GM12878 (cell line): ENCODE measurements at regions not wholly inside any gene's neighbourhood (a gene's known extent, or its start where the extent isn't known, plus 50 kb on each side); places are given as distances from the start of the nearest gene placed in this dataset.

Experiments
- ATAC-seq: fragments of 200-7000 bp; cut with Tn5 transposase; 3 replicates; pipeline ENCODE4 v1.9.1; 2020; ENCODE audit warnings: mild to moderate bottlenecking, moderate library complexity
- BruUV-seq: library from RNA; stranded (reverse); fragments of 400-500 nt; replicated peaks from 2 replicates; lab custom pipeline; 2021; lab: Mats Ljungman, UMichigan
- CTCF ChIA-PET: fragments of 300-600 bp; sonication (Branson Sonifier 250); formaldehyde crosslinking; extraction: SDS; loops from one replicate; lab custom pipeline; 2021; ENCODE audit warnings: inconsistent platforms; lab: Yijun Ruan, JAX
- POLR2A ChIA-PET: fragments of 350-600 bp; formaldehyde crosslinking; extraction: SDS; loops from one replicate; lab custom pipeline; 2021; ENCODE audit warnings: inconsistent platforms; lab: Charles Lee
- RAD21 ChIA-PET: fragments of 300-600 bp; sonication (Branson Sonifier 250); formaldehyde crosslinking; loops from one replicate; lab custom pipeline; 2023; ENCODE audit warnings: antibody characterized with exemption; ENCODE audit not compliant: unreplicated experiment; lab: Charles Lee
- SMC1A ChIA-PET: fragments of 300-600 bp; sonication (Branson Sonifier 250); formaldehyde crosslinking; loops from one replicate; lab custom pipeline; 2023; ENCODE audit not compliant: unreplicated experiment, uncharacterized antibody; lab: Charles Lee
- DNase-seq: peaks from one replicate; pipeline ENCODE4 v3.0.0-alpha.2; 2011; ENCODE audit warnings: low read depth, low spot score
- FAIRE-seq: peaks from 3 replicates; lab custom pipeline; 2011; peaks lifted over from hg19 to GRCh38; lab: Jason Lieb, UNC
- H2AFZ ChIP-seq: 2 replicates; pipeline ENCODE4 v1.6.0; 2011; ENCODE audit warnings: low read depth, low read length, control low read depth; ENCODE audit not compliant: control insufficient read depth
- H3K27ac ChIP-seq: 2 replicates; pipeline ENCODE4 v1.5.1; 2011; ENCODE audit warnings: control low read depth; ENCODE audit not compliant: control insufficient read depth, insufficient read depth
- H3K27me3 ChIP-seq, 2 experiments: replicated peaks in 1 of 2; 2 replicates each; pipeline versions ENCODE4 v1.6.0 to v1.6.1; 2011; ENCODE audit warnings: low read length in 1 of 2; ENCODE audit not compliant: control insufficient read depth in 2 of 2, insufficient read depth in 2 of 2
- H3K36me3 ChIP-seq, 2 experiments: 2 replicates each; pipeline ENCODE4 v1.5.1; 2011; ENCODE audit warnings: low read length in 1 of 2; ENCODE audit not compliant: control insufficient read depth in 2 of 2, insufficient read depth in 2 of 2
- H3K4me1 ChIP-seq: 2 replicates; pipeline ENCODE4 v1.6.1; 2011; ENCODE audit warnings: mild to moderate bottlenecking, low read length, moderate library complexity, mixed read lengths; ENCODE audit not compliant: control insufficient read depth, insufficient read depth
- H3K4me2 ChIP-seq: 2 replicates; pipeline ENCODE4 v1.6.0; 2011; ENCODE audit warnings: control low read depth; ENCODE audit not compliant: control insufficient read depth, insufficient read depth
- H3K4me3 ChIP-seq: fragments of 200-600 bp; sonication (generic); 2 replicates; pipeline ENCODE4 v1.5.1; 2016
- H3K79me2 ChIP-seq: 2 replicates; pipeline ENCODE4 v1.6.0; 2011; ENCODE audit warnings: low read length; ENCODE audit not compliant: control insufficient read depth, insufficient read depth
- H3K9ac ChIP-seq: 2 replicates; pipeline ENCODE4 v1.8.0; 2011; ENCODE audit warnings: low read length, control low read depth, mixed read lengths; ENCODE audit not compliant: control insufficient read depth, insufficient read depth
- H3K9me3 ChIP-seq: replicated peaks from 3 replicates; pipeline ENCODE4 v1.5.1; 2011; ENCODE audit warnings: mild to moderate bottlenecking, low read length; ENCODE audit not compliant: control insufficient read depth, insufficient read depth
- H4K20me1 ChIP-seq: 2 replicates; pipeline ENCODE4 v1.6.0; 2011; ENCODE audit not compliant: control insufficient read depth, insufficient read depth
- BMI1 ChIP-seq: fragments of 450-650 bp; IDR thresholded peaks from 2 replicates; pipeline ENCODE4 v1.6.1; 2016; ENCODE audit warnings: mild to moderate bottlenecking, moderate library complexity, borderline replicate concordance
- EZH2 ChIP-seq: IDR thresholded peaks from 2 replicates; pipeline ENCODE4 v1.6.1; 2012; ENCODE audit warnings: low read depth, mild to moderate bottlenecking, control low read depth, inconsistent platforms, low read length, borderline replicate concordance; ENCODE audit not compliant: control insufficient read depth
- KLF5 ChIP-seq: fragments of 450-650 bp; IDR thresholded peaks from 2 replicates; pipeline ENCODE4 v1.6.1; 2014; ENCODE audit warnings: mild to moderate bottlenecking; ENCODE audit not compliant: partially characterized antibody
- MEF2B ChIP-seq: fragments of 450-650 bp; IDR thresholded peaks from 2 replicates; pipeline ENCODE4 v1.6.1; 2018; ENCODE audit warnings: mild to moderate bottlenecking, moderate library complexity; ENCODE audit not compliant: partially characterized antibody, poor library complexity, severe bottlenecking
- NR2F1 ChIP-seq: fragments of 450-650 bp; conservative IDR thresholded peaks from 2 replicates; pipeline ENCODE4 v1.6.1; 2017; ENCODE audit warnings: mild to moderate bottlenecking
- POU2F2 ChIP-seq: IDR thresholded peaks from 3 replicates; pipeline ENCODE4 v1.6.1; 2011; ENCODE audit warnings: low read depth, mild to moderate bottlenecking, low read length, borderline replicate concordance
- RCOR1 ChIP-seq: conservative IDR thresholded peaks from 2 replicates; pipeline ENCODE4 v1.6.1; 2012; ENCODE audit warnings: low read depth, low read length, improper control_type of control experiment
- RFX5 ChIP-seq: IDR thresholded peaks from 2 replicates; pipeline ENCODE4 v1.6.1; 2011; ENCODE audit warnings: low read depth, low read length, improper control_type of control experiment
- SREBF1 ChIP-seq: IDR thresholded peaks from 2 replicates; pipeline ENCODE4 v1.6.1; 2012; ENCODE audit warnings: mild to moderate bottlenecking, low read length
- SREBF2 ChIP-seq: IDR thresholded peaks from 2 replicates; pipeline ENCODE4 v1.6.1; 2012; ENCODE audit warnings: mild to moderate bottlenecking, low read length
- SRF ChIP-seq, 2 experiments: IDR thresholded peaks; 2 replicates each; pipeline ENCODE4 v1.6.1; 2011; ENCODE audit warnings: low read depth in 2 of 2, low read length in 2 of 2, mild to moderate bottlenecking in 1 of 2, moderate library complexity in 1 of 2
- STAT1 ChIP-seq: fragments of 450-650 bp; conservative IDR thresholded peaks from 2 replicates; pipeline ENCODE4 v1.6.1; 2014; ENCODE audit warnings: antibody characterized with exemption, mild to moderate bottlenecking
- ZNF217 ChIP-seq: fragments of 450-650 bp; IDR thresholded peaks from 2 replicates; pipeline ENCODE4 v1.6.1; 2017; ENCODE audit warnings: antibody characterized with exemption, mild to moderate bottlenecking
- WGBS: methylation state at CpG from one replicate; pipeline ENCODE4 v1.1.6; 2016; ENCODE audit warnings: low lambda C conversion rate; ENCODE audit not compliant: insufficient replicate concordance, insufficient coverage; ENCODE audit errors: missing lambda C conversion rate; 5-methylcytosine and 5-hydroxymethylcytosine counted together
- in situ Hi-C: fragments of 300-500 bp; cut with MboI; formaldehyde crosslinking; loops from 9 replicates; pipeline ENCODE4 v1.14.3; 2018; ENCODE audit warnings: mixed read lengths
- intact Hi-C: fragments of 100-400 bp; cut with micrococcal nuclease; formaldehyde crosslinking; loops from one replicate; pipeline ENCODE4 v1.14.2; 2022; ENCODE audit not compliant: unreplicated experiment
- TF ChIP-seq, protein P1 (sequence below): fragments of 450-650 bp; formaldehyde crosslinking; IDR thresholded peaks from 2 replicates; pipeline ENCODE4 v1.5.0; 2022; ENCODE audit warnings: mild to moderate bottlenecking, missing genetic modification characterization
- TF ChIP-seq, protein P2 (sequence below): fragments of 450-650 bp; IDR thresholded peaks from 2 replicates; pipeline ENCODE4 v1.6.1; 2018; ENCODE audit warnings: borderline replicate concordance, mild to moderate bottlenecking; ENCODE audit not compliant: partially characterized antibody
- TF ChIP-seq, protein P3 (sequence below): fragments of 450-650 bp; IDR thresholded peaks from 2 replicates; pipeline ENCODE4 v1.6.1; 2016; ENCODE audit warnings: mild to moderate bottlenecking
- TF ChIP-seq, protein P4 (sequence below): IDR thresholded peaks from 2 replicates; pipeline ENCODE4 v1.6.1; 2012; ENCODE audit warnings: low read length, inconsistent platforms

DNA sequence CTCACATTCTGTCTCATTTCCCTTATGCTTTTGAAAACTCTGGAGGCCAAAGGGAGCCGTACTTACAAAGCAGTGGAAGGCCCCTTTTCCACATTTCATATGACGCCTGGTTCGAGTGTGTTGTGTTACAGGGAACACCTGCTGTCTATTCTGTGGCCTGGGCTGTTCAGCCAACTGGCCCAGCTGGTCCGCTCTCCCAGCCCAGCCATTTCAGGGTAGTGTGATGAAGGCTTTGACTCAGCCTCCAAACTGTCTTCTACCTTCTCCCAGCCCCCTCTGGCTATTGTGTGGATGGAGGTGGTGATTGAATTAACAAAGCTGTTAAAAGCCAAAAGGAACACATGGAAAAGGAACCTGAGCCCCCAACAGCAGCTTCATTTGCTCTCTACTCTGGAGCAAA lies 233.8 kb downstream of the ICOS start:
- ChIA-PET SMC1A (no interaction called here), POLR2A (no interaction called here), CTCF (no interaction called here), RAD21 (no interaction called here)
- H2AFZ ChIP-seq = no peak overlapping the region
- H3K9ac ChIP-seq = no peak overlapping the region
- in situ Hi-C loops (no loop called here), intact Hi-C loops (loop anchor here (10.0 kb wide), 2 partner anchors 246 to 686 kb away; no protein-coding TSS in a partner anchor)
- H3K9me3 ChIP-seq = no peaks in the 10 kb centered on the region
- no peaks in the 10 kb centered on the region for H4K20me1 ChIP-seq
- no peak overlapping the region for H3K4me2 ChIP-seq
- peaks cover 0 to 3% of the 10 kb centered on the region in 2 experiments for H3K27me3 ChIP-seq
- no TSS peak for BruUV-seq
- no peak overlapping the region for H3K4me3 ChIP-seq
- no peaks in the 10 kb centered on the region for H3K36me3 ChIP-seq
- no peak overlapping the region for H3K27ac ChIP-seq
- no peaks in the 10 kb centered on the region for H3K79me2 ChIP-seq
- WGBS = 24% methylated on average over 4 of the region's 4 CpGs
- no peak for ATAC-seq
- DNase-seq = no peak
- no peaks in the 10 kb centered on the region for H3K4me1 ChIP-seq
- no peak for FAIRE-seq
- no peak for TF ChIP-seq BMI1
- no peak for TF ChIP-seq SREBF1
- TF ChIP-seq NR2F1 = no peak
- TF ChIP-seq STAT1 = no peak
- TF ChIP-seq SREBF2 = no peak
- no peak for TF ChIP-seq ZNF217
- TF ChIP-seq, protein P1, sequence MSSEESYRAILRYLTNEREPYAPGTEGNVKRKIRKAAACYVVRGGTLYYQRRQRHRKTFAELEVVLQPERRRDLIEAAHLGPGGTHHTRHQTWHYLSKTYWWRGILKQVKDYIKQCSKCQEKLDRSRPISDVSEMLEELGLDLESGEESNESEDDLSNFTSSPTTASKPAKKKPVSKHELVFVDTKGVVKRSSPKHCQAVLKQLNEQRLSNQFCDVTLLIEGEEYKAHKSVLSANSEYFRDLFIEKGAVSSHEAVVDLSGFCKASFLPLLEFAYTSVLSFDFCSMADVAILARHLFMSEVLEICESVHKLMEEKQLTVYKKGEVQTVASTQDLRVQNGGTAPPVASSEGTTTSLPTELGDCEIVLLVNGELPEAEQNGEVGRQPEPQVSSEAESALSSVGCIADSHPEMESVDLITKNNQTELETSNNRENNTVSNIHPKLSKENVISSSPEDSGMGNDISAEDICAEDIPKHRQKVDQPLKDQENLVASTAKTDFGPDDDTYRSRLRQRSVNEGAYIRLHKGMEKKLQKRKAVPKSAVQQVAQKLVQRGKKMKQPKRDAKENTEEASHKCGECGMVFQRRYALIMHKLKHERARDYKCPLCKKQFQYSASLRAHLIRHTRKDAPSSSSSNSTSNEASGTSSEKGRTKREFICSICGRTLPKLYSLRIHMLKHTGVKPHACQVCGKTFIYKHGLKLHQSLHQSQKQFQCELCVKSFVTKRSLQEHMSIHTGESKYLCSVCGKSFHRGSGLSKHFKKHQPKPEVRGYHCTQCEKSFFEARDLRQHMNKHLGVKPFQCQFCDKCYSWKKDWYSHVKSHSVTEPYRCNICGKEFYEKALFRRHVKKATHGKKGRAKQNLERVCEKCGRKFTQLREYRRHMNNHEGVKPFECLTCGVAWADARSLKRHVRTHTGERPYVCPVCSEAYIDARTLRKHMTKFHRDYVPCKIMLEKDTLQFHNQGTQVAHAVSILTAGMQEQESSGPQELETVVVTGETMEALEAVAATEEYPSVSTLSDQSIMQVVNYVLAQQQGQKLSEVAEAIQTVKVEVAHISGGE = no peak
- TF ChIP-seq EZH2 = no peak
- no peak for TF ChIP-seq KLF5
- TF ChIP-seq MEF2B = no peak
- TF ChIP-seq SRF (IDR thresholded peaks at IDR 0.05; ENCODE audit: low read depth in 2 of 2, low read length in 2 of 2) = no peak
- TF ChIP-seq, protein P2, sequence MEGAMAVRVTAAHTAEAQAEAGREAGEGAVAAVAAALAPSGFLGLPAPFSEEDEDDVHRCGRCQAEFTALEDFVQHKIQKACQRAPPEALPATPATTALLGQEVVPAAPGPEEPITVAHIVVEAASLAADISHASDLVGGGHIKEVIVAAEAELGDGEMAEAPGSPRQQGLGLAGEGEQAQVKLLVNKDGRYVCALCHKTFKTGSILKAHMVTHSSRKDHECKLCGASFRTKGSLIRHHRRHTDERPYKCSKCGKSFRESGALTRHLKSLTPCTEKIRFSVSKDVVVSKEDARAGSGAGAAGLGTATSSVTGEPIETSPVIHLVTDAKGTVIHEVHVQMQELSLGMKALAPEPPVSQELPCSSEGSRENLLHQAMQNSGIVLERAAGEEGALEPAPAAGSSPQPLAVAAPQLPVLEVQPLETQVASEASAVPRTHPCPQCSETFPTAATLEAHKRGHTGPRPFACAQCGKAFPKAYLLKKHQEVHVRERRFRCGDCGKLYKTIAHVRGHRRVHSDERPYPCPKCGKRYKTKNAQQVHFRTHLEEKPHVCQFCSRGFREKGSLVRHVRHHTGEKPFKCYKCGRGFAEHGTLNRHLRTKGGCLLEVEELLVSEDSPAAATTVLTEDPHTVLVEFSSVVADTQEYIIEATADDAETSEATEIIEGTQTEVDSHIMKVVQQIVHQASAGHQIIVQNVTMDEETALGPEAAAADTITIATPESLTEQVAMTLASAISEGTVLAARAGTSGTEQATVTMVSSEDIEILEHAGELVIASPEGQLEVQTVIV = no peak
- TF ChIP-seq, protein P3, sequence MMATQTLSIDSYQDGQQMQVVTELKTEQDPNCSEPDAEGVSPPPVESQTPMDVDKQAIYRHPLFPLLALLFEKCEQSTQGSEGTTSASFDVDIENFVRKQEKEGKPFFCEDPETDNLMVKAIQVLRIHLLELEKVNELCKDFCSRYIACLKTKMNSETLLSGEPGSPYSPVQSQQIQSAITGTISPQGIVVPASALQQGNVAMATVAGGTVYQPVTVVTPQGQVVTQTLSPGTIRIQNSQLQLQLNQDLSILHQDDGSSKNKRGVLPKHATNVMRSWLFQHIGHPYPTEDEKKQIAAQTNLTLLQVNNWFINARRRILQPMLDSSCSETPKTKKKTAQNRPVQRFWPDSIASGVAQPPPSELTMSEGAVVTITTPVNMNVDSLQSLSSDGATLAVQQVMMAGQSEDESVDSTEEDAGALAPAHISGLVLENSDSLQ = no peak
- no peak for TF ChIP-seq RCOR1
- TF ChIP-seq RFX5 = no peak
- TF ChIP-seq, protein P4, sequence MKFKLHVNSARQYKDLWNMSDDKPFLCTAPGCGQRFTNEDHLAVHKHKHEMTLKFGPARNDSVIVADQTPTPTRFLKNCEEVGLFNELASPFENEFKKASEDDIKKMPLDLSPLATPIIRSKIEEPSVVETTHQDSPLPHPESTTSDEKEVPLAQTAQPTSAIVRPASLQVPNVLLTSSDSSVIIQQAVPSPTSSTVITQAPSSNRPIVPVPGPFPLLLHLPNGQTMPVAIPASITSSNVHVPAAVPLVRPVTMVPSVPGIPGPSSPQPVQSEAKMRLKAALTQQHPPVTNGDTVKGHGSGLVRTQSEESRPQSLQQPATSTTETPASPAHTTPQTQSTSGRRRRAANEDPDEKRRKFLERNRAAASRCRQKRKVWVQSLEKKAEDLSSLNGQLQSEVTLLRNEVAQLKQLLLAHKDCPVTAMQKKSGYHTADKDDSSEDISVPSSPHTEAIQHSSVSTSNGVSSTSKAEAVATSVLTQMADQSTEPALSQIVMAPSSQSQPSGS = no peak
- no peak for TF ChIP-seq POU2F2
